Loucy (cell line): ENCODE measurements at regions not wholly inside any gene's neighbourhood (a gene's known extent, or its start where the extent isn't known, plus 50 kb on each side); places are given as distances from the start of the nearest gene placed in this dataset.

Experiments
- H2AFZ ChIP-seq: fragments of 200-600 bp; sonication (generic); 2 replicates; pipeline ENCODE4 v1.6.0; 2016; ENCODE audit warnings: antibody characterized with exemption, mild to moderate bottlenecking, low read length, moderate library complexity
- H3F3A ChIP-seq: fragments of 200-600 bp; 2 replicates; pipeline ENCODE4 v1.6.0; 2016; ENCODE audit warnings: antibody characterized with exemption, low read depth, mild to moderate bottlenecking
- H3K27me3 ChIP-seq: fragments of 200-600 bp; sonication (generic); 2 replicates; pipeline ENCODE4 v1.6.1; 2014; ENCODE audit warnings: low read length, mild to moderate bottlenecking; ENCODE audit not compliant: insufficient read depth, poor library complexity, severe bottlenecking
- H3K36me3 ChIP-seq: fragments of 200-600 bp; sonication (generic); 2 replicates; pipeline ENCODE4 v1.6.1; 2016; ENCODE audit warnings: low read length; ENCODE audit not compliant: insufficient read depth
- H3K4me1 ChIP-seq: fragments of 200-600 bp; sonication (generic); 2 replicates; pipeline ENCODE4 v1.5.1; 2014; ENCODE audit warnings: low read length, mild to moderate bottlenecking; ENCODE audit not compliant: insufficient read depth, poor library complexity, severe bottlenecking
- H3K4me2 ChIP-seq: fragments of 200-600 bp; sonication (generic); 2 replicates; pipeline ENCODE4 v1.6.0; 2014; ENCODE audit warnings: antibody characterized with exemption, low read length, low read depth, mild to moderate bottlenecking; ENCODE audit not compliant: poor library complexity, severe bottlenecking
- H3K4me3 ChIP-seq: fragments of 200-600 bp; sonication (generic); 2 replicates; pipeline ENCODE4 v1.5.1; 2014; ENCODE audit warnings: low read length, mild to moderate bottlenecking, mixed read lengths; ENCODE audit not compliant: poor library complexity, severe bottlenecking
- H3K79me2 ChIP-seq: fragments of 200-600 bp; sonication (generic); 2 replicates; pipeline ENCODE4 v1.6.1; 2014; ENCODE audit warnings: low read length; ENCODE audit not compliant: insufficient read depth
- H3K9ac ChIP-seq: fragments of 200-600 bp; sonication (generic); 2 replicates; pipeline ENCODE4 v1.6.0; 2014; ENCODE audit warnings: mild to moderate bottlenecking, low read depth, low read length, moderate library complexity; ENCODE audit not compliant: poor library complexity, severe bottlenecking
- H3K9me2 ChIP-seq: fragments of 200-600 bp; sonication (generic); replicated peaks from 2 replicates; pipeline ENCODE4 v1.6.1; 2016; ENCODE audit warnings: low read depth, low read length, mixed read lengths
- H3K9me3 ChIP-seq: fragments of 200-600 bp; sonication (generic); 2 replicates; pipeline ENCODE4 v1.6.1; 2014; ENCODE audit warnings: mild to moderate bottlenecking, antibody characterized with exemption, low read length, low read depth; ENCODE audit not compliant: insufficient read depth
- H4K20me1 ChIP-seq: fragments of 200-600 bp; sonication (generic); 2 replicates; pipeline ENCODE4 v1.6.0; 2014; ENCODE audit warnings: antibody characterized with exemption, low read length, mild to moderate bottlenecking; ENCODE audit not compliant: insufficient read depth, poor library complexity, severe bottlenecking
- CTCF ChIP-seq: fragments of 200-600 bp; sonication (generic); conservative IDR thresholded peaks from 2 replicates; pipeline ENCODE4 v1.5.1; 2014; ENCODE audit warnings: mild to moderate bottlenecking, antibody characterized with exemption, low read length
- EZH2phosphoT487 ChIP-seq: fragments of 200-600 bp; IDR thresholded peaks from 2 replicates; pipeline ENCODE4 v1.6.1; 2018; ENCODE audit warnings: antibody characterized with exemption, mild to moderate bottlenecking, moderate library complexity, borderline replicate concordance

GRCh38 chr3:35254917-35255316 lies 384.4 kb upstream of the ARPP21 start:
- no peak overlapping the region for H2AFZ ChIP-seq
- H3F3A ChIP-seq = no peaks in the 10 kb centered on the region
- no peaks in the 10 kb centered on the region for H3K9me2 ChIP-seq
- H4K20me1 ChIP-seq = no peaks in the 10 kb centered on the region
- H3K4me3 ChIP-seq = no peak overlapping the region
- no peak overlapping the region for H3K9ac ChIP-seq
- no peaks in the 10 kb centered on the region for H3K79me2 ChIP-seq
- TF ChIP-seq EZH2phosphoT487 (no peak), CTCF (no peak)
- no peaks in the 10 kb centered on the region for H3K36me3 ChIP-seq
- H3K4me1 ChIP-seq = peaks cover 9% of the 10 kb centered on the region
- no peaks in the 10 kb centered on the region for H3K27me3 ChIP-seq
- no peak overlapping the region for H3K4me2 ChIP-seq
- H3K9me3 ChIP-seq = no peaks in the 10 kb centered on the region

GRCh38 chr3:35257641-35258040 lies 381.7 kb upstream of the ARPP21 start:
- H3K4me3 ChIP-seq = no peak overlapping the region
- no peak overlapping the region for H3K9ac ChIP-seq
- H3K4me1 ChIP-seq = no peaks in the 10 kb centered on the region
- H3F3A ChIP-seq = no peaks in the 10 kb centered on the region
- TF ChIP-seq CTCF (no peak), EZH2phosphoT487 (no peak)
- H3K36me3 ChIP-seq = no peaks in the 10 kb centered on the region
- H3K79me2 ChIP-seq = no peaks in the 10 kb centered on the region
- H3K9me2 ChIP-seq = no peaks in the 10 kb centered on the region
- no peaks in the 10 kb centered on the region for H3K27me3 ChIP-seq
- H2AFZ ChIP-seq = no peak overlapping the region
- no peaks in the 10 kb centered on the region for H4K20me1 ChIP-seq
- no peak overlapping the region for H3K4me2 ChIP-seq
- H3K9me3 ChIP-seq = no peaks in the 10 kb centered on the region

- TF ChIP-seq EZH2phosphoT487 (no peak), CTCF (no peak)
- H3K9me3 ChIP-seq = no peaks in the 10 kb centered on the region
- no peak overlapping the region for H3K4me3 ChIP-seq
These were observed 376.9 kb upstream of the ARPP21 start for GRCh38 chr3:35262406-35262805.

More at GRCh38 chr3:35262406-35262805, 376.9 kb upstream of the ARPP21 start:
- no peaks in the 10 kb centered on the region for H3F3A ChIP-seq
- no peaks in the 10 kb centered on the region for H4K20me1 ChIP-seq
- H3K36me3 ChIP-seq = no peaks in the 10 kb centered on the region
- no peaks in the 10 kb centered on the region for H3K4me1 ChIP-seq
- no peaks in the 10 kb centered on the region for H3K27me3 ChIP-seq
- H3K4me2 ChIP-seq = no peak overlapping the region
- H3K9ac ChIP-seq = no peak overlapping the region
- no peak overlapping the region for H2AFZ ChIP-seq
- no peaks in the 10 kb centered on the region for H3K9me2 ChIP-seq
- no peaks in the 10 kb centered on the region for H3K79me2 ChIP-seq
